Breast epithelium (tissue), 4 donors: ENCODE measurements at regions not wholly inside any gene's neighbourhood (a gene's known extent, or its start where the extent isn't known, plus 50 kb on each side); places are given as distances from the start of the nearest gene placed in this dataset.

Source experiments
- DNase-seq, 2 donors: peaks; one replicate each; pipeline ENCODE4 v3.0.0-alpha.2; 2019; ENCODE audit warnings: low spot score in 2 of 2
- H3K27ac ChIP-seq, 2 donors: fragments of 200-600 bp; sonication (generic) in 1 of 2; one replicate each; pipeline ENCODE4 v1.5.1; 2016 to 2019; ENCODE audit warnings: mild to moderate bottlenecking in 1 of 2
- H3K27me3 ChIP-seq, 2 donors: fragments of 200-600 bp; sonication (generic) in 1 of 2; one replicate each; pipeline versions ENCODE4 v1.5.1 to v1.6.0; 2017 to 2019; ENCODE audit warnings: control low read depth in 1 of 2, mild to moderate bottlenecking in 1 of 2
- H3K36me3 ChIP-seq: fragments of 200-600 bp; one replicate; pipeline ENCODE4 v1.5.1; 2019
- H3K4me1 ChIP-seq, 2 donors: fragments of 200-600 bp; sonication (generic); one replicate each; pipeline ENCODE4 v1.5.1; 2016 to 2019; ENCODE audit warnings: control low read depth in 1 of 2
- H3K4me3 ChIP-seq, 3 donors: fragments of 200-600 bp; sonication (generic); 1 replicate in 2 of 3; 2 replicates in 1 of 3; pipeline ENCODE4 v1.5.1; 2016 to 2019; ENCODE audit warnings: mild to moderate bottlenecking in 3 of 3, moderate library complexity in 2 of 3
- H3K9me3 ChIP-seq, 2 donors: fragments of 200-600 bp; sonication (generic) in 1 of 2; one replicate each; pipeline ENCODE4 v1.5.1; 2016 to 2019; ENCODE audit warnings: control low read depth in 1 of 2
- POLR2A ChIP-seq: fragments of 450-650 bp; IDR thresholded peaks from one replicate; pipeline ENCODE4 v1.6.1; 2016; ENCODE audit warnings: antibody characterized with exemption, mild to moderate bottlenecking, moderate library complexity
- POLR2AphosphoS5 ChIP-seq, 3 donors: sonication (generic); formaldehyde crosslinking; IDR thresholded peaks; one replicate each; pipeline ENCODE4 v1.6.1; 2017; ENCODE audit warnings: antibody characterized with exemption in 3 of 3
- intact Hi-C: fragments of 100-400 bp; cut with DNase I; formaldehyde crosslinking; loops from one replicate; pipeline ENCODE4 v1.15.1; 2023; ENCODE audit warnings: low total_unique reads
- TF ChIP-seq, protein P1 (sequence below), 3 donors: fragments of 450-650 bp; IDR thresholded peaks; one replicate each; pipeline ENCODE4 v1.5.1; 2016 to 2017; ENCODE audit warnings: antibody characterized with exemption in 3 of 3, mild to moderate bottlenecking in 3 of 3, moderate library complexity in 3 of 3

DNA sequence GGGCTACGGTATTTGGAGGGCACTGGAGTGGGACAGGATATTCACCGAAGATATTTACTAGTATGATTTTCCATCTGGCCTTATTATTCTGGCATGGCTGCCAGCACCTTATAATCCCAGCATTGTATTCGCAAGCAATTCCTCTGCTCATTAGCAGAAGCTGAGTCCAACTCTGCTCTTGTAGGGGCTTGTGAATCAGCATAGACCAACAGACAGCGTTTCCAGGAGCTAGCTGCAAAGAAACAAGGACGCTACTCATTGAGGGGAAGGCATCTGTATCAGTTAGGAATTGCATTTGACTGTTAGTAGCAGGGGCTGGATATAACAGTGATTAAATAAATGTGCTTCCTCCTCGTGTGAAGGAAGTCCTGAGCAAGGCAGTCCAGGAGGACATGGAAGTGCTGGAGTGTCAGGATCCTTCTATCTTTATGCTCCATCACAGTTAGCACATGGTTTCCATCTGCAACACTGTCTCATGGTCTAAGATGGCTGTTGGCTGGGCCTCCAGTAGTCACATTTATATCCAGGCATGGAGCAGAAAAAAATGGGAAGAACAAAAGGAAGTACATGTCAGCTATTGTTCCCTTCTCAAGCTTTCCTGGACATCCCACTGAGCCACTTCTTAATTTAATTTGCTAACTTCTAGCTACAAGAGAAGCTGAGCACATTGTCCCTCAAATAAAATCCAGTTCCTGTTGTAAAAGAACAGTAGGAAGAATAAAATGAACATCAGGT, 214.1 kb downstream of the C1D start:
- no peaks in the 10 kb centered on the region for H3K27me3 ChIP-seq
- TF ChIP-seq POLR2A (no peak), POLR2AphosphoS5 (IDR thresholded peaks at IDR 0.05) (no peak)
- TF ChIP-seq, protein P1, sequence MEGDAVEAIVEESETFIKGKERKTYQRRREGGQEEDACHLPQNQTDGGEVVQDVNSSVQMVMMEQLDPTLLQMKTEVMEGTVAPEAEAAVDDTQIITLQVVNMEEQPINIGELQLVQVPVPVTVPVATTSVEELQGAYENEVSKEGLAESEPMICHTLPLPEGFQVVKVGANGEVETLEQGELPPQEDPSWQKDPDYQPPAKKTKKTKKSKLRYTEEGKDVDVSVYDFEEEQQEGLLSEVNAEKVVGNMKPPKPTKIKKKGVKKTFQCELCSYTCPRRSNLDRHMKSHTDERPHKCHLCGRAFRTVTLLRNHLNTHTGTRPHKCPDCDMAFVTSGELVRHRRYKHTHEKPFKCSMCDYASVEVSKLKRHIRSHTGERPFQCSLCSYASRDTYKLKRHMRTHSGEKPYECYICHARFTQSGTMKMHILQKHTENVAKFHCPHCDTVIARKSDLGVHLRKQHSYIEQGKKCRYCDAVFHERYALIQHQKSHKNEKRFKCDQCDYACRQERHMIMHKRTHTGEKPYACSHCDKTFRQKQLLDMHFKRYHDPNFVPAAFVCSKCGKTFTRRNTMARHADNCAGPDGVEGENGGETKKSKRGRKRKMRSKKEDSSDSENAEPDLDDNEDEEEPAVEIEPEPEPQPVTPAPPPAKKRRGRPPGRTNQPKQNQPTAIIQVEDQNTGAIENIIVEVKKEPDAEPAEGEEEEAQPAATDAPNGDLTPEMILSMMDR (IDR thresholded peaks at IDR 0.05), result no peak
- no peak overlapping the region for H3K4me3 ChIP-seq
- no peaks in the 10 kb centered on the region for H3K9me3 ChIP-seq
- H3K27ac ChIP-seq, result peak overlapping the region in 1 of 2 donors; percentile 15
- DNase-seq, result no peak
- H3K36me3 ChIP-seq, result no peaks in the 10 kb centered on the region
- H3K4me1 ChIP-seq, result no peaks in the 10 kb centered on the region
- intact Hi-C loops, result no loop called here

DNA sequence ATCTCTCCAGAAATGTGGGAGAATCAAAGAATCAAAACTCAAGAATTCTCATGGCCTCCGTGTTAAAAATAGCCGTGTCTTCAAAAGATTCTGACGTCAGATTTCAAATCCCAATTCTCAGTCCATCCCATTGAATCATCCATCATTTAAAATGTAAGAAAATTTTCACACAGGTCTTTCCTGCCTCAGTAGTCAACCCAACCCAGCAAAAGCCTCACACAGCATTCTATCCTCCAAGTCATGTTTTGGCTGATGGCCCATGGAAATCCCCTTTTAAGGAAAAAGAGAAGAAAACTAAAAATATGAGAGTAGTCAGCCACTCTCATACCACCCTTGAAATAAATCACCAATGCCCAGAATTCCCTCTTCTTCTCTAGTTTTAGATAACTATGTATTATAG, 211.8 kb downstream of the C1D start:
- TF ChIP-seq POLR2A (no peak), POLR2AphosphoS5 (IDR thresholded peaks at IDR 0.05) (no peak)
- TF ChIP-seq, protein P1 (IDR thresholded peaks at IDR 0.05), result no peak
- intact Hi-C loops, result no loop called here
- no peak for DNase-seq
- H3K27me3 ChIP-seq, result no peaks in the 10 kb centered on the region
- no peaks in the 10 kb centered on the region for H3K4me1 ChIP-seq
- H3K36me3 ChIP-seq, result no peaks in the 10 kb centered on the region
- H3K27ac ChIP-seq, result no peak overlapping the region
- no peak overlapping the region for H3K4me3 ChIP-seq
- H3K9me3 ChIP-seq, result no peaks in the 10 kb centered on the region

DNA sequence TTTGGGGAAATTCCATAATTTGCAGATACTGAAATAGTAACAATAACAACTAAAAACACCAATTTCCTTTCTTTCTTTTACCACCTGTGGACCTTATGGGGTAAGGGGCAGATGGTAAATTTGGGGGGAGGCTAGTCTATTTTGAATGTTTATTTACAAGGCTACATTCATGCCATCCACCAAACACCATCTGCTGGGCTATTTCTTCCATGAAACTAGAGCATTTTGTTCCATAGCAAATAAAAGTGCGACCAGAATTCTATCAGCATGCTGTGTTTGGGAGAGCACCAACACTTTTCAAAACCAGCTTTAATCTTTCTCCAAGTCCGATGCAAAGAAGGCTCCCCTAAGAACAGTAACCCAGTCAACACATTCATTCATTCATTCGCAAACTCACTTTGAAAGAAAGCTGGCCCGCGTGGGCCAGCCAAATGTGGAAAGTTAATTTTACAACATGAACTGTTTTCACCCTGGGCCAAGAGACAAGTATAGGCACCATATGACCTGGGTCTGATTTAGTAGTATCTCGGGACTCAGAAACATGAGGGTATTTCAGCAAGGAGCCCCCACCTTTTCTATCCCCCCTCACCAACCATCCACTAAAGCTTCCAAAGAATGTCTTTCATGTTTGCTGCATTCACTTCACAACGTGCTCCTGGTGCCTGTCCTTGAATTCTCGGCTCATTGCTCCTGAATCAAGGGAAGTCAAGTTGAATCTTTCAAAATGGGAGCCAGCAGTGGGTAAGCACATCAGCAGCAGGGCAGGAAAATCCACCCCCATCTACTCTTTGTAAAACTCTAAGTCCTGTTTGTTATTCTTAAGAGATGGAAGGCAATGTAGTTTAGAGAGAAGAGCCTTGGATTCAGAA, 210.6 kb downstream of the C1D start:
- no peak for DNase-seq
- no peaks in the 10 kb centered on the region for H3K9me3 ChIP-seq
- intact Hi-C loops, result no loop called here
- no peak overlapping the region for H3K4me3 ChIP-seq
- no peak overlapping the region for H3K27ac ChIP-seq
- TF ChIP-seq POLR2A, result no peak
- TF ChIP-seq, protein P1 (IDR thresholded peaks at IDR 0.05), result no peak
- TF ChIP-seq POLR2AphosphoS5 (IDR thresholded peaks at IDR 0.05), result no peak
- H3K4me1 ChIP-seq, result no peaks in the 10 kb centered on the region
- H3K27me3 ChIP-seq, result no peaks in the 10 kb centered on the region
- no peaks in the 10 kb centered on the region for H3K36me3 ChIP-seq

DNA sequence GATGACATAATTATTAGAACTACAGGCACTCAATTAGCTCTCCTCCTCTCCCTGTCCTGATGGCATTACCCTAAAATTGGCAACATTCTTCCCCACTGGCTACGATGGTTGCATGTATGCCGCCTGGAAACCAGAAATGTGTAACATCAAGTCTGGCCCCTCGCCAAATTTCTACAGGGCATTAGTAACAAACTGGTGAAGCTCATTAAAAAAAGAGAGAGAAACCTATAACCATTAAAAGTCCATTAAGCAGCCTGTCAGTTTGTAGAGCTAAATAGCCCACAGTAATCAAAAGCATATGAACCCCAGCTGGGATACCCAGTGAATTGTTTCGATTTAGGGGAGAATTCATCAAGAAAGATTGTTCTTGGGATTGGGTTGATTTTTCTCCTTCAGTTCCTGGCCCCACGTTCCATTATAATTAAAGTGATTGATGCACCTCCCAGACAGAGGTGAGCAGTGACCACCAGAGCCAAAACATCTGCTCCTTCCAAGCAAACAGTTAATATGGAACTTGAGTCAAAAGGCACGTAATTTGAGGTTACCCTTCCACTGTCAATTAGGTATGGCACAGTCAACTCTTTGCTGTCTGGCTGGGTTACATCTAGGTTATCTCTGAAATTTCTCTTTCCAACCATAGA, 208.6 kb downstream of the C1D start:
- Histone ChIP-seq H3K9me3 (no peaks in the 10 kb centered on the region), H3K27me3 (no peaks in the 10 kb centered on the region), H3K4me1 (no peaks in the 10 kb centered on the region), H3K36me3 (no peaks in the 10 kb centered on the region), H3K4me3 (no peak overlapping the region), H3K27ac (no peak overlapping the region)
- no peak for DNase-seq
- intact Hi-C loops, result no loop called here
- TF ChIP-seq, protein P1 (IDR thresholded peaks at IDR 0.05), result no peak
- no peak for TF ChIP-seq POLR2AphosphoS5 (IDR thresholded peaks at IDR 0.05)
- no peak for TF ChIP-seq POLR2A

DNA sequence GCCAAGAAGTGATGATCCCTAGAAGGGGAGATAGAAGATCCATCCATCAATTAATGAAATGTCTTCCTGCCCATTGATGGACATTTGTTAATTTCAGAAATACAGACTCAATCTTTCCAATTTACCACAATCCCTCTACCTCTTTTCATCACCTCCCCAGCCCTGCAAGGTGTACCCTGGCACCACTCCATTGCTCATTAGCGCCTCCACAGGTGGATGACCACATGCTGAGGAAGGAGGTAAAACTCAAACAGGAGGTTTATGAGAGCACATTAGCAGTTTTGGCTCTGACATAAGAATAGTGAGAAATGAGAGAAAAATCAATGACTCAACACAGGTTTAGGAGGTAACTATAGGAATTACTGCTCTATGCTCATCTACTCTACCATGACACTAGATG, 208.0 kb downstream of the C1D start:
- no peaks in the 10 kb centered on the region for H3K27me3 ChIP-seq
- no peak for DNase-seq
- intact Hi-C loops, result no loop called here
- H3K27ac ChIP-seq, result no peak overlapping the region
- H3K4me3 ChIP-seq, result no peak overlapping the region
- no peaks in the 10 kb centered on the region for H3K36me3 ChIP-seq
- no peaks in the 10 kb centered on the region for H3K4me1 ChIP-seq
- TF ChIP-seq, protein P1 (IDR thresholded peaks at IDR 0.05), result no peak
- TF ChIP-seq POLR2A (no peak), POLR2AphosphoS5 (IDR thresholded peaks at IDR 0.05) (no peak)
- no peaks in the 10 kb centered on the region for H3K9me3 ChIP-seq
